ENCODE measurements at regions not wholly inside any gene's neighbourhood (a gene's known extent, or its start where the extent isn't known, plus 50 kb on each side); places are given as distances from the start of the nearest gene placed in this dataset.

DNA sequence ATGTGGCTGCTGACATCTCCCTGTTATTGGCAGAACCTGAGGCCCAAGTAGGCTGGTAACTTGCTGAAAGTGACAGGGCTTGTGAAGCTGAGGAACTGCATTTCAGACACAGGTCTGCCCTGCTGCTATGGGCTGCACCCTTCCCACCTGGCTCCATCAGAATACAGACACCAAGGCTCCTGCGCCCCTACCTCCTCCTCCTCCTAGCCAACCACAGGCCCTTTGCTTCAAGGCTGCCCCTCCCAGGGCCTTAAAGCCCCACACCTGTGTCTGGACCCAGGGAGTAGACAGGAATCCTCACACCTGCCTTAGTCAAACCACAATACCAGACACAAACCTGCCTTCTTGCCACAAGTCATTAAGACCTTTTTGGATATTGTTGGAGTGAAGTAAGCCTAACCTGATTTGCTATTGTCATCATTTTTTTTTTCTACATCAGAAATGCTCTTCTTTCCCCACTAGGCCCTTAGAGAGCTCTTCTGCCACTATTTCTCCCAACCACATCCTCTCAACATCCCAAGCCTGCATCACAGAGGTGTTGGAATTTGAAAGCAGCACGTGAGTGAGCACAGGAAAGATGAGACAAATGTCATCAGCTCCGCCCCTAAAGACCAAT, 489.7 kb downstream of the EIPR1 start:
- intact Hi-C loops (cut with micrococcal nuclease), result no loop called here
- ATAC-seq (ENCODE audit: low read depth), result no peak

GRCh38 chr2:2886922-2887321, 490.7 kb downstream of the EIPR1 start:
- H3K4me1 ChIP-seq (ENCODE audit: control insufficient read depth in 2 of 2, insufficient read depth in 2 of 2, low read length in 2 of 2), result no peaks in the 10 kb centered on the region
- H3K36me3 ChIP-seq (replicated peaks in 1 of 2; ENCODE audit: control extremely low read depth in 1 of 2, control insufficient read depth in 1 of 2, extremely low read depth in 1 of 2, insufficient read depth in 2 of 2, low read length in 1 of 2), result no peaks in the 10 kb centered on the region
- no peak overlapping the region for H3K4me3 ChIP-seq (ENCODE audit: control extremely low read depth in 1 of 5, extremely low read depth in 1 of 5, insufficient read depth in 1 of 5, low read depth in 2 of 5, low read length in 4 of 5)
- Mint-ChIP-seq H3K9me3 (ENCODE audit: insufficient read depth) (peaks cover 6% of the 10 kb centered on the region), H3K27ac (no peak overlapping the region), H3K4me1 (no peaks in the 10 kb centered on the region), H3K4me3 (no peak overlapping the region), H3K27me3 (peaks cover 19% of the 10 kb centered on the region)
- no peaks in the 10 kb centered on the region for H3K79me2 ChIP-seq (ENCODE audit: control insufficient read depth, insufficient read depth, low read length)
- no peak overlapping the region for H2AFZ ChIP-seq (ENCODE audit: insufficient read depth, low read depth, low read length, poor library complexity, severe bottlenecking)
- H4K20me1 ChIP-seq (ENCODE audit: control insufficient read depth, insufficient read depth, low read length, poor library complexity, severe bottlenecking), result no peaks in the 10 kb centered on the region
- 67% methylated on average over 7 of the region's 7 CpGs for WGBS (ENCODE audit: insufficient coverage)
- POLR2A ChIA-PET, result no interaction called here
- no peak overlapping the region for H3K4me2 ChIP-seq (replicated peaks; ENCODE audit: low read depth, low read length, poor library complexity, severe bottlenecking)
- H3K27me3 ChIP-seq (replicated peaks in 1 of 4; ENCODE audit: control extremely low read depth in 1 of 4, control insufficient read depth in 3 of 4, insufficient read depth in 4 of 4, low read length in 3 of 4), result no peaks in the 10 kb centered on the region
- ATAC-seq (ENCODE audit: low read depth), result no peak
- no peak overlapping the region for H3K27ac ChIP-seq (ENCODE audit: low read length in 2 of 2)
- intact Hi-C loops (cut with micrococcal nuclease), result no loop called here
- H3K9ac ChIP-seq (ENCODE audit: low read length), result no peak overlapping the region
- CTCF ChIA-PET, result no interaction called here
- no peak for DNase-seq
- no peak for TF ChIP-seq CTCF (IDR thresholded peaks at IDR 0.05)
- TF ChIP-seq EZH2 (IDR thresholded peaks at IDR 0.05; ENCODE audit: borderline replicate concordance, insufficient read depth, low read depth, low read length, poor library complexity, severe bottlenecking), result no peak
- H3K9me3 ChIP-seq (ENCODE audit: control extremely low read depth in 1 of 3, control insufficient read depth in 2 of 3, insufficient read depth in 1 of 3, low read length in 2 of 3), result peaks cover 0 to 3% (median 2%) of the 10 kb centered on the region in 3 donors

More for the DNA sequence above, 489.7 kb downstream of the EIPR1 start:
- H4K20me1 ChIP-seq (ENCODE audit: control insufficient read depth, insufficient read depth, low read length, poor library complexity, severe bottlenecking), result no peaks in the 10 kb centered on the region
- Mint-ChIP-seq H3K4me3 (no peak overlapping the region), H3K27ac (no peak overlapping the region), H3K27me3 (peaks cover 19% of the 10 kb centered on the region), H3K9me3 (ENCODE audit: insufficient read depth) (peaks cover 4% of the 10 kb centered on the region), H3K4me1 (no peaks in the 10 kb centered on the region)
- no peaks in the 10 kb centered on the region for H3K4me1 ChIP-seq (ENCODE audit: control insufficient read depth in 2 of 2, insufficient read depth in 2 of 2, low read length in 2 of 2)
- CTCF ChIA-PET, result no interaction called here
- no peak for DNase-seq
- H3K27me3 ChIP-seq (replicated peaks in 1 of 4; ENCODE audit: control extremely low read depth in 1 of 4, control insufficient read depth in 3 of 4, insufficient read depth in 4 of 4, low read length in 3 of 4), result no peaks in the 10 kb centered on the region
- no peak overlapping the region for H3K4me3 ChIP-seq (ENCODE audit: control extremely low read depth in 1 of 5, extremely low read depth in 1 of 5, insufficient read depth in 1 of 5, low read depth in 2 of 5, low read length in 4 of 5)
- no peak overlapping the region for H3K9ac ChIP-seq (ENCODE audit: low read length)
- 89% methylated on average over 1 of the region's 3 CpGs for WGBS (ENCODE audit: insufficient coverage)
- no peak overlapping the region for H3K4me2 ChIP-seq (replicated peaks; ENCODE audit: low read depth, low read length, poor library complexity, severe bottlenecking)
- peaks cover 0 to 3% (median under 1%) of the 10 kb centered on the region in 3 donors for H3K9me3 ChIP-seq (ENCODE audit: control extremely low read depth in 1 of 3, control insufficient read depth in 2 of 3, insufficient read depth in 1 of 3, low read length in 2 of 3)
- no peak overlapping the region for H3K27ac ChIP-seq (ENCODE audit: low read length in 2 of 2)
- no peak overlapping the region for H2AFZ ChIP-seq (ENCODE audit: insufficient read depth, low read depth, low read length, poor library complexity, severe bottlenecking)
- POLR2A ChIA-PET, result no interaction called here
- H3K36me3 ChIP-seq (replicated peaks in 1 of 2; ENCODE audit: control extremely low read depth in 1 of 2, control insufficient read depth in 1 of 2, extremely low read depth in 1 of 2, insufficient read depth in 2 of 2, low read length in 1 of 2), result no peaks in the 10 kb centered on the region
- TF ChIP-seq CTCF (IDR thresholded peaks at IDR 0.05), result no peak
- TF ChIP-seq EZH2 (IDR thresholded peaks at IDR 0.05; ENCODE audit: borderline replicate concordance, insufficient read depth, low read depth, low read length, poor library complexity, severe bottlenecking), result no peak
- H3K79me2 ChIP-seq (ENCODE audit: control insufficient read depth, insufficient read depth, low read length), result no peaks in the 10 kb centered on the region
